Sigmoid colon (tissue), 6 donors: ENCODE measurements at regions not wholly inside any gene's neighbourhood (a gene's known extent, or its start where the extent isn't known, plus 50 kb on each side); places are given as distances from the start of the nearest gene placed in this dataset.

ENCODE experiments used
- DNase-seq: peaks from one replicate; pipeline ENCODE4 v3.0.0-alpha.2; 2019
- H3K27ac ChIP-seq, 4 donors: fragments of 200-600 bp; sonication (generic); one replicate each; pipeline ENCODE4 v1.5.1; 2016 to 2019; ENCODE audit warnings: mild to moderate bottlenecking in 1 of 4
- H3K27me3 ChIP-seq, 3 donors: fragments of 200-600 bp; sonication (generic); one replicate each; pipeline ENCODE4 v1.5.1; 2019; ENCODE audit warnings: mild to moderate bottlenecking in 1 of 3
- H3K36me3 ChIP-seq, 4 donors: fragments of 200-600 bp; sonication (generic); one replicate each; pipeline ENCODE4 v1.5.1; 2016 to 2019
- H3K4me1 ChIP-seq, 4 donors: fragments of 200-600 bp; sonication (generic); one replicate each; pipeline ENCODE4 v1.5.1; 2017 to 2019
- H3K4me3 ChIP-seq, 4 donors: fragments of 200-600 bp; sonication (generic); one replicate each; pipeline ENCODE4 v1.5.1; 2017 to 2019; ENCODE audit warnings: mild to moderate bottlenecking in 2 of 4, moderate library complexity in 1 of 4
- H3K9me3 ChIP-seq, 4 donors: fragments of 200-600 bp in 3 of 4; sonication (generic) in 3 of 4; one replicate each; pipeline versions ENCODE4 v1.5.1 to v1.6.1; 2013 to 2019
- CTCF ChIP-seq, 4 experiments: fragments of 450-650 bp in 3 of 4; fragments of 200-600 bp in 1 of 4; IDR thresholded peaks; one replicate each; pipeline ENCODE4 v1.5.1; 2016 to 2019; ENCODE audit warnings: antibody characterized with exemption in 4 of 4, mild to moderate bottlenecking in 3 of 4, moderate library complexity in 2 of 4
- EP300 ChIP-seq, 4 donors: sonication (generic); formaldehyde crosslinking; IDR thresholded peaks; one replicate each; pipeline ENCODE4 v1.6.1; 2017; ENCODE audit warnings: antibody characterized with exemption in 4 of 4
- POLR2A ChIP-seq, 2 donors: fragments of 450-650 bp; IDR thresholded peaks; one replicate each; pipeline ENCODE4 v1.6.1; 2016; ENCODE audit warnings: antibody characterized with exemption in 2 of 2, mild to moderate bottlenecking in 2 of 2, moderate library complexity in 2 of 2
- POLR2AphosphoS5 ChIP-seq, 4 donors: sonication (generic); formaldehyde crosslinking; IDR thresholded peaks; one replicate each; pipeline ENCODE4 v1.6.1; 2017; ENCODE audit warnings: antibody characterized with exemption in 4 of 4
- WGBS, 2 donors: extraction: QIAGEN DNeasy Blood & Tissue Kit; methylation state at CpG; one replicate each; pipeline ENCODE4 v1.1.7; 2013; 5-methylcytosine and 5-hydroxymethylcytosine counted together
- intact Hi-C: fragments of 100-400 bp; cut with DNase I; formaldehyde crosslinking; loops from one replicate; pipeline ENCODE4 v1.15.1; 2023
- donor health status: healthy with polysubstance abuse.
- donor health status: healthy.

GRCh38 chr6:3612341-3613041, 139.0 kb downstream of the PXDC1 start:
- intact Hi-C loops: loop anchor here (5.0 kb wide), 1 partner anchor 155 kb away; the partner anchor contains the start of gene SLC22A23
- H3K4me1 ChIP-seq: peaks cover 0 to 47% (median 25%) of the 10 kb centered on the region in 4 donors
- WGBS, 2 donors: 44 to 70% methylated on average over 8 of the region's 8 CpGs
- no peak overlapping the region for H3K4me3 ChIP-seq
- H3K9me3 ChIP-seq: no peaks in the 10 kb centered on the region
- DNase-seq: no peak
- H3K27ac ChIP-seq: peak overlapping the region; percentile 48 to 71 (median 62)
- H3K36me3 ChIP-seq: no peaks in the 10 kb centered on the region
- no peaks in the 10 kb centered on the region for H3K27me3 ChIP-seq
- TF ChIP-seq EP300 (IDR thresholded peaks at IDR 0.05): peak in 1 of 4 donors; percentile 34
- no peak for TF ChIP-seq CTCF (IDR thresholded peaks at IDR 0.05)
- TF ChIP-seq POLR2AphosphoS5 (IDR thresholded peaks at IDR 0.05): peak in 3 of 4 donors; percentile 60 to 63 (median 63)

- Histone ChIP-seq H3K4me3 (no peak overlapping the region), H3K27me3 (no peaks in the 10 kb centered on the region), H3K27ac (peak overlapping the region in 1 of 4 donors; percentile 54), H3K9me3 (no peaks in the 10 kb centered on the region), H3K36me3 (no peaks in the 10 kb centered on the region), H3K4me1 (peaks cover 0 to 38% (median 25%) of the 10 kb centered on the region in 4 donors)
- intact Hi-C loops: loop anchor here (5.0 kb wide), 1 partner anchor 154 kb away; the partner anchor contains the start of gene SLC22A23
- DNase-seq: no peak
- TF ChIP-seq POLR2AphosphoS5 (IDR thresholded peaks at IDR 0.05) (no peak), CTCF (IDR thresholded peaks at IDR 0.05) (no peak), POLR2A (IDR thresholded peaks at IDR 0.05) (no peak), EP300 (IDR thresholded peaks at IDR 0.05) (no peak)
- 83 to 84% methylated on average over 7 of the region's 7 CpGs for WGBS, 2 donors
Observed at GRCh38 chr6:3610921-3611320, 140.6 kb downstream of the PXDC1 start.

GRCh38 chr6:3610206-3610605, 141.3 kb downstream of the PXDC1 start:
- TF ChIP-seq EP300 (IDR thresholded peaks at IDR 0.05) (no peak), CTCF (IDR thresholded peaks at IDR 0.05) (no peak), POLR2A (IDR thresholded peaks at IDR 0.05) (no peak), POLR2AphosphoS5 (IDR thresholded peaks at IDR 0.05) (no peak)
- DNase-seq: no peak
- H3K9me3 ChIP-seq: no peaks in the 10 kb centered on the region
- no peak overlapping the region for H3K4me3 ChIP-seq
- no peaks in the 10 kb centered on the region for H3K27me3 ChIP-seq
- peaks cover 0 to 38% (median 25%) of the 10 kb centered on the region in 4 donors for H3K4me1 ChIP-seq
- H3K36me3 ChIP-seq: no peaks in the 10 kb centered on the region
- 59 to 68% methylated on average over 5 of the region's 5 CpGs for WGBS, 2 donors
- intact Hi-C loops: loop anchor here (5.0 kb wide), 1 partner anchor 153 kb away; the partner anchor contains the start of gene SLC22A23
- peak overlapping the region in 1 of 4 donors; percentile 54 for H3K27ac ChIP-seq

- Histone ChIP-seq H3K36me3 (no peaks in the 10 kb centered on the region), H3K9me3 (no peaks in the 10 kb centered on the region), H3K27ac (no peak overlapping the region), H3K4me3 (no peak overlapping the region), H3K27me3 (no peaks in the 10 kb centered on the region), H3K4me1 (peaks cover 0 to 38% (median 25%) of the 10 kb centered on the region in 4 donors)
- DNase-seq: no peak
- TF ChIP-seq CTCF (IDR thresholded peaks at IDR 0.05): no peak
- no peak for TF ChIP-seq POLR2A (IDR thresholded peaks at IDR 0.05)
- no peak for TF ChIP-seq POLR2AphosphoS5 (IDR thresholded peaks at IDR 0.05)
- no peak for TF ChIP-seq EP300 (IDR thresholded peaks at IDR 0.05)
- intact Hi-C loops: no loop called here
- whole genome bisulfite sequencing, 2 donors: 89 to 95% methylated on average over 3 of the region's 3 CpGs
Observed at GRCh38 chr6:3609388-3609787, 142.1 kb downstream of the PXDC1 start.
